ENCODE measurements at regions not wholly inside any gene's neighbourhood (a gene's known extent, or its start where the extent isn't known, plus 50 kb on each side); places are given as distances from the start of the nearest gene placed in this dataset.

DNA sequence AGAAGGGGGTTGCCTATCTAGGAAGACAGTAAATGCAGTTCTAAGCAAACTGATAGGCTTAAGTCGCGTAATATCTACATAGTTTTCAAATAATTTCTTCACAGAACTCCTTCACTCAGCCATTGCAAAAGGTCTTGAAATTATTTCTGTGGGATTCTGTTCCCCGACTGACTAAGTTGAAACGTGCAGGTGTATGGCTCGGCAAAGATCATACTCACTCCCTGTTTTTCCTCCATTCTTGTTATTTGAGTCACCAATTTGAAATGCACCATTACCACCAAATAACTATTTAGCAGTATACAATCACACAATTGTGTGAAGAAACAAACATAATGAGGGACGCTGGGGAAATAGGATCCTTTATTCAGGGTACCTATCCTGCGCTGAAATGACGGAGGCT, 771.1 kb downstream of the GATA3 start:
- no TSS peak for BruUV-seq (replicated peaks)
- Histone ChIP-seq H3K4me3 (no peak overlapping the region), H2AFZ (ENCODE audit: control insufficient read depth, low read depth, low read length) (no peak overlapping the region), H3K9me3 (replicated peaks; ENCODE audit: control insufficient read depth, insufficient read depth, low read length) (no peaks in the 10 kb centered on the region), H3K9ac (ENCODE audit: control insufficient read depth, insufficient read depth, low read length) (no peak overlapping the region), H3K36me3 (ENCODE audit: control insufficient read depth in 2 of 2, insufficient read depth in 2 of 2, low read length in 1 of 2) (no peaks in the 10 kb centered on the region), H3K79me2 (ENCODE audit: control insufficient read depth, insufficient read depth, low read length) (no peaks in the 10 kb centered on the region), H4K20me1 (ENCODE audit: control insufficient read depth, insufficient read depth) (no peaks in the 10 kb centered on the region), H3K27ac (ENCODE audit: control insufficient read depth, insufficient read depth) (no peak overlapping the region), H3K4me1 (ENCODE audit: control insufficient read depth, insufficient read depth, low read length) (no peaks in the 10 kb centered on the region), H3K27me3 (replicated peaks in 1 of 2; ENCODE audit: control insufficient read depth in 2 of 2, insufficient read depth in 2 of 2, low read length in 1 of 2) (no peaks in the 10 kb centered on the region), H3K4me2 (ENCODE audit: control insufficient read depth, insufficient read depth) (no peak overlapping the region)
- TF ChIP-seq, protein P1, sequence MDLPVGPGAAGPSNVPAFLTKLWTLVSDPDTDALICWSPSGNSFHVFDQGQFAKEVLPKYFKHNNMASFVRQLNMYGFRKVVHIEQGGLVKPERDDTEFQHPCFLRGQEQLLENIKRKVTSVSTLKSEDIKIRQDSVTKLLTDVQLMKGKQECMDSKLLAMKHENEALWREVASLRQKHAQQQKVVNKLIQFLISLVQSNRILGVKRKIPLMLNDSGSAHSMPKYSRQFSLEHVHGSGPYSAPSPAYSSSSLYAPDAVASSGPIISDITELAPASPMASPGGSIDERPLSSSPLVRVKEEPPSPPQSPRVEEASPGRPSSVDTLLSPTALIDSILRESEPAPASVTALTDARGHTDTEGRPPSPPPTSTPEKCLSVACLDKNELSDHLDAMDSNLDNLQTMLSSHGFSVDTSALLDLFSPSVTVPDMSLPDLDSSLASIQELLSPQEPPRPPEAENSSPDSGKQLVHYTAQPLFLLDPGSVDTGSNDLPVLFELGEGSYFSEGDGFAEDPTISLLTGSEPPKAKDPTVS (IDR thresholded peaks at IDR 0.05; ENCODE audit: low read depth, low read length): no peak
- TF ChIP-seq SUZ12 (IDR thresholded peaks at IDR 0.05; ENCODE audit: unreplicated experiment) (no peak), ZNF207 (IDR thresholded peaks at IDR 0.05; ENCODE audit: borderline replicate concordance) (no peak), TCF7 (IDR thresholded peaks at IDR 0.05; ENCODE audit: borderline replicate concordance) (no peak), CHD2 (IDR thresholded peaks at IDR 0.05; ENCODE audit: borderline replicate concordance, low read depth, low read length) (no peak), PAX5 (IDR thresholded peaks at IDR 0.05; ENCODE audit: borderline replicate concordance, low read depth, low read length) (no peak), WRNIP1 (IDR thresholded peaks at IDR 0.05; ENCODE audit: borderline replicate concordance, low read depth, low read length) (no peak), NRF1 (conservative IDR thresholded peaks at IDR 0.05; ENCODE audit: low read depth, low read length) (no peak), HDAC2 (IDR thresholded peaks at IDR 0.05) (no peak), TARDBP (IDR thresholded peaks at IDR 0.05; ENCODE audit: borderline replicate concordance) (no peak), STAT3 (IDR thresholded peaks at IDR 0.05; ENCODE audit: low read depth, low read length) (no peak), ZNF384 (IDR thresholded peaks at IDR 0.05; ENCODE audit: borderline replicate concordance, low read depth, low read length) (no peak), BHLHE40 (IDR thresholded peaks at IDR 0.05; ENCODE audit: borderline replicate concordance in 1 of 2, low read depth in 2 of 2, low read length in 1 of 2) (no peak), ESRRA (IDR thresholded peaks at IDR 0.05; ENCODE audit: low read length) (no peak), CHD1 (IDR thresholded peaks at IDR 0.05; ENCODE audit: low read depth, low read length) (no peak), NFIC (IDR thresholded peaks at IDR 0.05; ENCODE audit: low read depth, low read length) (no peak), YBX1 (IDR thresholded peaks at IDR 0.05) (no peak)
- TF ChIP-seq, protein P2, sequence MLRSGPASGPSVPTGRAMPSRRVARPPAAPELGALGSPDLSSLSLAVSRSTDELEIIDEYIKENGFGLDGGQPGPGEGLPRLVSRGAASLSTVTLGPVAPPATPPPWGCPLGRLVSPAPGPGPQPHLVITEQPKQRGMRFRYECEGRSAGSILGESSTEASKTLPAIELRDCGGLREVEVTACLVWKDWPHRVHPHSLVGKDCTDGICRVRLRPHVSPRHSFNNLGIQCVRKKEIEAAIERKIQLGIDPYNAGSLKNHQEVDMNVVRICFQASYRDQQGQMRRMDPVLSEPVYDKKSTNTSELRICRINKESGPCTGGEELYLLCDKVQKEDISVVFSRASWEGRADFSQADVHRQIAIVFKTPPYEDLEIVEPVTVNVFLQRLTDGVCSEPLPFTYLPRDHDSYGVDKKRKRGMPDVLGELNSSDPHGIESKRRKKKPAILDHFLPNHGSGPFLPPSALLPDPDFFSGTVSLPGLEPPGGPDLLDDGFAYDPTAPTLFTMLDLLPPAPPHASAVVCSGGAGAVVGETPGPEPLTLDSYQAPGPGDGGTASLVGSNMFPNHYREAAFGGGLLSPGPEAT (IDR thresholded peaks at IDR 0.05; ENCODE audit: low read depth): no peak
- TF ChIP-seq, protein P3, sequence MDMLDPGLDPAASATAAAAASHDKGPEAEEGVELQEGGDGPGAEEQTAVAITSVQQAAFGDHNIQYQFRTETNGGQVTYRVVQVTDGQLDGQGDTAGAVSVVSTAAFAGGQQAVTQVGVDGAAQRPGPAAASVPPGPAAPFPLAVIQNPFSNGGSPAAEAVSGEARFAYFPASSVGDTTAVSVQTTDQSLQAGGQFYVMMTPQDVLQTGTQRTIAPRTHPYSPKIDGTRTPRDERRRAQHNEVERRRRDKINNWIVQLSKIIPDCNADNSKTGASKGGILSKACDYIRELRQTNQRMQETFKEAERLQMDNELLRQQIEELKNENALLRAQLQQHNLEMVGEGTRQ (IDR thresholded peaks at IDR 0.05; ENCODE audit: borderline replicate concordance, low read depth, low read length): no peak
- TF ChIP-seq, protein P4, sequence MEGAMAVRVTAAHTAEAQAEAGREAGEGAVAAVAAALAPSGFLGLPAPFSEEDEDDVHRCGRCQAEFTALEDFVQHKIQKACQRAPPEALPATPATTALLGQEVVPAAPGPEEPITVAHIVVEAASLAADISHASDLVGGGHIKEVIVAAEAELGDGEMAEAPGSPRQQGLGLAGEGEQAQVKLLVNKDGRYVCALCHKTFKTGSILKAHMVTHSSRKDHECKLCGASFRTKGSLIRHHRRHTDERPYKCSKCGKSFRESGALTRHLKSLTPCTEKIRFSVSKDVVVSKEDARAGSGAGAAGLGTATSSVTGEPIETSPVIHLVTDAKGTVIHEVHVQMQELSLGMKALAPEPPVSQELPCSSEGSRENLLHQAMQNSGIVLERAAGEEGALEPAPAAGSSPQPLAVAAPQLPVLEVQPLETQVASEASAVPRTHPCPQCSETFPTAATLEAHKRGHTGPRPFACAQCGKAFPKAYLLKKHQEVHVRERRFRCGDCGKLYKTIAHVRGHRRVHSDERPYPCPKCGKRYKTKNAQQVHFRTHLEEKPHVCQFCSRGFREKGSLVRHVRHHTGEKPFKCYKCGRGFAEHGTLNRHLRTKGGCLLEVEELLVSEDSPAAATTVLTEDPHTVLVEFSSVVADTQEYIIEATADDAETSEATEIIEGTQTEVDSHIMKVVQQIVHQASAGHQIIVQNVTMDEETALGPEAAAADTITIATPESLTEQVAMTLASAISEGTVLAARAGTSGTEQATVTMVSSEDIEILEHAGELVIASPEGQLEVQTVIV (IDR thresholded peaks at IDR 0.05; ENCODE audit: borderline replicate concordance, partially characterized antibody): no peak
- ATAC-seq: no peak
- no peak for DNase-seq (ENCODE audit: low read depth, low spot score)
- in situ Hi-C loops (cut with MboI) (no loop called here), intact Hi-C loops (cut with micrococcal nuclease; ENCODE audit: unreplicated experiment) (no loop called here)
- ChIA-PET POLR2A (no interaction called here), RAD21 (ENCODE audit: unreplicated experiment) (no interaction called here), SMC1A (ENCODE audit: uncharacterized antibody, unreplicated experiment) (no interaction called here), CTCF (no interaction called here)
- 43% methylated on average over 8 of the region's 8 CpGs for WGBS (ENCODE audit: insufficient coverage, insufficient replicate concordance, low lambda C conversion rate, missing lambda C conversion rate)
- no peak for FAIRE-seq
